ENCODE measurements at regions not wholly inside any gene's neighbourhood (a gene's known extent, or its start where the extent isn't known, plus 50 kb on each side); places are given as distances from the start of the nearest gene placed in this dataset.
"Not testable (repeated sequence)": the region's sequence is repeated elsewhere in the genome, so short reads cannot be mapped to it uniquely, and the experiment has no call there.

DNA sequence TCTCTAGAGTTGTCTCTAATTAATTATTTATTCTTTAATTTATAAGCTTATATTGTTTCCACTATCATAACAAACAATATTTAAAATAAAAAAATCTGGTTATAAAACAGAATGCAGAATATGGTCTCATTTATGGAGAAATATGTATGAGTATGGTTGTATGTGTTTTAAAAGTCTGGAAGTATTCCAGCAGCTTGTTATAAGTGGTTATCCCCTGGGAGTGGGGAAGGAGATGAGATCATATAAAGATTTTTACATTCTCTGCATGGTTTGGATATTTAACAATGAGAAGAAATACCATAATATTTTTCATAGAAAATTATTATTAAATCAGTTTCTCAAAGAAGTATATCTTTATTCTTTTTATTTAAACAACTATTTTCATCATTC lies 135.4 kb upstream of the MB21D2 start:
- no peaks in the 10 kb centered on the region for H3K4me1 ChIP-seq (ENCODE audit: control insufficient read depth, low read depth, low read length)
- H2AK5ac ChIP-seq (ENCODE audit: low read length): no peak overlapping the region
- no peak overlapping the region for H3K23ac ChIP-seq (ENCODE audit: low read length)
- H3K27ac ChIP-seq (ENCODE audit: low read depth, low read length): no peak overlapping the region
- H2BK15ac ChIP-seq (replicated peaks; ENCODE audit: low read depth): no peak overlapping the region
- H3K9ac ChIP-seq (ENCODE audit: low read length): no peak overlapping the region
- no peaks in the 10 kb centered on the region for H3K27me3 ChIP-seq (ENCODE audit: insufficient read depth, low read length, poor library complexity)
- H3K79me1 ChIP-seq (ENCODE audit: low read length): no peaks in the 10 kb centered on the region
- H2BK5ac ChIP-seq (ENCODE audit: low read length): no peak overlapping the region
- no peak overlapping the region for H2BK120ac ChIP-seq (ENCODE audit: low read depth, low read length)
- H4K5ac ChIP-seq (ENCODE audit: low read length): no peak overlapping the region
- H3K4ac ChIP-seq (ENCODE audit: low read depth, low read length): no peak overlapping the region
- no peak overlapping the region for H3K4me3 ChIP-seq (ENCODE audit: low read length)
- H4K8ac ChIP-seq (ENCODE audit: low read depth, low read length): no peak overlapping the region
- H3K79me2 ChIP-seq (ENCODE audit: control insufficient read depth, insufficient read depth, low read length): no peaks in the 10 kb centered on the region
- no peaks in the 10 kb centered on the region for H3K36me3 ChIP-seq (ENCODE audit: control insufficient read depth, insufficient read depth, low read length)
- DNase-seq: no peak
- no peak overlapping the region for H3K56ac ChIP-seq (ENCODE audit: low read length)
- H3K4me2 ChIP-seq (ENCODE audit: low read length): no peak overlapping the region
- H3K18ac ChIP-seq (ENCODE audit: low read length): no peak overlapping the region

DNA sequence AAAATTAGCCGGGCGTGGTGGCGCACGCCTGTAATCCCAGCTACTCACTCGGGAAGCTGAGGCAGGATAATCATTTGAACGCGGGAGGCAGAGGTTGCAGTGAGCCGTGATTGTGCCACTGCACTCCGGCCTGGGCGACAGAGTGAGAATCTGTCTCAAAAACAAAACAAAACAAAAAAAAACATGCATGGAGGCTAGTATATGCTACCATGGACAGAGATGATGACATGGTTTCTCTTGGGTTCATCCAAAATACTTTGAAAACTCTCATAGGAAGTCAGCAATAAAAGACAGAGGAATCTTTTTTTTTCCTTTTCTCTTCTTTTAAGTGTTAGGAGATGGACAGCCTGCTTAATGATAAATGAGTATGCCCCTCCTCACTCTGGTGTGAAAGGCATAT lies 137.7 kb upstream of the MB21D2 start:
- Histone ChIP-seq H3K4ac (ENCODE audit: low read depth, low read length) (no peak overlapping the region), H3K79me1 (ENCODE audit: low read length) (no peaks in the 10 kb centered on the region), H3K79me2 (ENCODE audit: control insufficient read depth, insufficient read depth, low read length) (no peaks in the 10 kb centered on the region), H3K56ac (ENCODE audit: low read length) (no peak overlapping the region), H2BK120ac (ENCODE audit: low read depth, low read length) (no peak overlapping the region), H3K9ac (ENCODE audit: low read length) (no peak overlapping the region), H3K36me3 (ENCODE audit: control insufficient read depth, insufficient read depth, low read length) (no peaks in the 10 kb centered on the region), H2AK5ac (ENCODE audit: low read length) (no peak overlapping the region), H3K27ac (ENCODE audit: low read depth, low read length) (no peak overlapping the region), H3K27me3 (ENCODE audit: insufficient read depth, low read length, poor library complexity) (no peaks in the 10 kb centered on the region), H3K23ac (ENCODE audit: low read length) (no peak overlapping the region), H3K4me3 (ENCODE audit: low read length) (no peak overlapping the region), H4K8ac (ENCODE audit: low read depth, low read length) (no peak overlapping the region), H3K18ac (ENCODE audit: low read length) (no peak overlapping the region), H4K5ac (ENCODE audit: low read length) (no peak overlapping the region), H3K4me2 (ENCODE audit: low read length) (no peak overlapping the region), H2BK15ac (replicated peaks; ENCODE audit: low read depth) (no peak overlapping the region), H2BK5ac (ENCODE audit: low read length) (no peak overlapping the region), H3K4me1 (ENCODE audit: control insufficient read depth, low read depth, low read length) (no peaks in the 10 kb centered on the region)
- WGBS (ENCODE audit: extremely low coverage, insufficient coverage, low lambda C conversion rate): no CpG with 5 or more reads among the region's 10 CpGs
- DNase-seq: no peak

DNA sequence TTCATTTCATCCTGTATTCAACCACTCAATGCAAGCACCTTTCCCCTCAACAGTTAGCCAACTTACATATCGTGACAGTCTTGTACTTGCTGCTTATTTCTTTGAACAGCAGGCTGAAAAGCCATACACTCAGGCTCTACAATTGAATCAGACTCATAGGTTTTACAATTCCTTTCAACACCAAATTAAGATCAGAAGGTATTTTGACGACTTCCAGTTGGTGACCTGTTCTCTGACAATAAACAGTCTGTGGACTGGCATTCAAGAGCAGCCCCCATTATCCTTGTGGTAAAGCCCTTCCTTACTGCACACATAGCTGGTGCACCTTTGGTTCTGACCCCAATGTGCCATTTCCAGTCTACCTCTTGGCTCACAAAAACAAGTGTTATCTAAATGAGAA lies 140.0 kb upstream of the MB21D2 start:
- H3K18ac ChIP-seq (ENCODE audit: low read length): no peak overlapping the region
- no peak overlapping the region for H3K4ac ChIP-seq (ENCODE audit: low read depth, low read length)
- H3K4me2 ChIP-seq (ENCODE audit: low read length): no peak overlapping the region
- H3K27me3 ChIP-seq (ENCODE audit: insufficient read depth, low read length, poor library complexity): no peaks in the 10 kb centered on the region
- no peak overlapping the region for H2BK5ac ChIP-seq (ENCODE audit: low read length)
- H4K5ac ChIP-seq (ENCODE audit: low read length): no peak overlapping the region
- no peaks in the 10 kb centered on the region for H3K4me1 ChIP-seq (ENCODE audit: control insufficient read depth, low read depth, low read length)
- no peaks in the 10 kb centered on the region for H3K79me1 ChIP-seq (ENCODE audit: low read length)
- H3K4me3 ChIP-seq (ENCODE audit: low read length): no peak overlapping the region
- H3K9ac ChIP-seq (ENCODE audit: low read length): no peak overlapping the region
- H4K8ac ChIP-seq (ENCODE audit: low read depth, low read length): no peak overlapping the region
- no peaks in the 10 kb centered on the region for H3K79me2 ChIP-seq (ENCODE audit: control insufficient read depth, insufficient read depth, low read length)
- H3K56ac ChIP-seq (ENCODE audit: low read length): no peak overlapping the region
- H2BK15ac ChIP-seq (replicated peaks; ENCODE audit: low read depth): no peak overlapping the region
- H2AK5ac ChIP-seq (ENCODE audit: low read length): no peak overlapping the region
- no peaks in the 10 kb centered on the region for H3K36me3 ChIP-seq (ENCODE audit: control insufficient read depth, insufficient read depth, low read length)
- no peak overlapping the region for H3K23ac ChIP-seq (ENCODE audit: low read length)
- no peak overlapping the region for H2BK120ac ChIP-seq (ENCODE audit: low read depth, low read length)
- H3K27ac ChIP-seq (ENCODE audit: low read depth, low read length): no peak overlapping the region
- no peak for DNase-seq
- WGBS (ENCODE audit: extremely low coverage, insufficient coverage, low lambda C conversion rate): no CpG with 5 or more reads among the region's 2 CpGs

DNA sequence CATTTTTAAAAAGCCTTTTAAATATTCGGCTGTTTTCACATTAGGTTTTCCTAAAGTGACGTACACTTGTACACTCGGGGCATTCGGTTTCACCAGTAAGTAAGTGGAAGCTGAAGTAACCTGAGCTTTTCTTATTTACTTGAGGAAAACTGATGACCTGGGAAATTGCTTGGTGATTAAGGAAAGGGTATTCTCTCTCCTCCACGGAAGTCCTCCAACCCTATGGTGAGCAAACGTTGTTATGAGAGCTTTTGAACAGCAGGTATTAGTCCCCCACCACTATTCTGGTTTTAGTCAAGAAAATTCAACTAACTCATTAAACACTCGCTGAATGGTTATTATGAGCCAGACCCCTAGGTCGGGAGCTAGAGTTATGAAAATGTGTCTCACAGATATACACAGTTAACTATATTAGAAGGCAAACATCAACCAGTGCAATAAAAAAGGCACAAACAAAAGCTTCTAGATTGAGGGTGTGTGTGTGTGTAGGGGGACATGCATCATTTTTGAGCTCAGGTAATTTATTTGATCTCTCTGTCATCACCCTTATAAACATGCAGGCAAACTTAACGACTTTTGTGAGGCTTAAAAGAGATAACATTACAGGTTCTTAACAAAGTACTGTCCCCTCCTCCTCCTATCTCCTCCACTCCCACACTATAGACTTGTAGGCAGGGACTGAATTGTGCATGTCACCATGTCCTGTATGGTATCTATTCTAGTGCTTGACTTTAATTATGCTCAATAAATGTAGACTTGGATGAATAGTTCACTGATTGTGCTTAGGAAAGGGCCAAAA lies 143.3 kb upstream of the MB21D2 start:
- H3K79me1 ChIP-seq (ENCODE audit: low read length): no peaks in the 10 kb centered on the region
- no peak overlapping the region for H2BK5ac ChIP-seq (ENCODE audit: low read length)
- H2BK15ac ChIP-seq (replicated peaks; ENCODE audit: low read depth): no peak overlapping the region
- no peak overlapping the region for H2AK5ac ChIP-seq (ENCODE audit: low read length)
- no peak overlapping the region for H4K8ac ChIP-seq (ENCODE audit: low read depth, low read length)
- H3K18ac ChIP-seq (ENCODE audit: low read length): no peak overlapping the region
- H3K27ac ChIP-seq (ENCODE audit: low read depth, low read length): no peak overlapping the region
- no peak overlapping the region for H3K4me3 ChIP-seq (ENCODE audit: low read length)
- no peak for DNase-seq
- no peak overlapping the region for H3K9ac ChIP-seq (ENCODE audit: low read length)
- no peaks in the 10 kb centered on the region for H3K4me1 ChIP-seq (ENCODE audit: control insufficient read depth, low read depth, low read length)
- no peak overlapping the region for H3K4me2 ChIP-seq (ENCODE audit: low read length)
- H2BK120ac ChIP-seq (ENCODE audit: low read depth, low read length): no peak overlapping the region
- no peak overlapping the region for H3K23ac ChIP-seq (ENCODE audit: low read length)
- H4K5ac ChIP-seq (ENCODE audit: low read length): no peak overlapping the region
- no peaks in the 10 kb centered on the region for H3K36me3 ChIP-seq (ENCODE audit: control insufficient read depth, insufficient read depth, low read length)
- H3K27me3 ChIP-seq (ENCODE audit: insufficient read depth, low read length, poor library complexity): no peaks in the 10 kb centered on the region
- no CpG with 5 or more reads among the region's 9 CpGs for WGBS (ENCODE audit: extremely low coverage, insufficient coverage, low lambda C conversion rate)
- no peaks in the 10 kb centered on the region for H3K79me2 ChIP-seq (ENCODE audit: control insufficient read depth, insufficient read depth, low read length)
- H3K56ac ChIP-seq (ENCODE audit: low read length): no peak overlapping the region
- H3K4ac ChIP-seq (ENCODE audit: low read depth, low read length): no peak overlapping the region

DNA sequence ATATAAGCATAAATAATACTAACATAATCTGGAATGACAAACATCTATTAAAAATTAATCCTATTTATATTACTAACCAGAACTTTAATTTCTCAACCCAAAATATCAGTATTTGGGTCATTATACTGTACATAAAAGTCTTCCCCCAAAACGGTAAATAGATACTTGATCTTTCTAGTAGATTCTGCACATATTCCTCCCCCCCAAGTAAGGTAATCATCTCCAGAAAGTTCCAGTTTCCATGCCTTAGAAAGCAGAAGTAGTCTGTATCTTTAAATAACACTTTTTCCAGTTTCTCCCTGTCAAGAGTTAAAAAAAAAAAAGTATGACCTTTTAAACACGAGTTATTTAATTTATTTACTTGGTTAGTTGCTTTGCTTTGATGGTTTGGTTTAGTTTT lies 150.7 kb upstream of the MB21D2 start:
- H3K4me3 ChIP-seq (ENCODE audit: low read length): no peak overlapping the region
- no peak overlapping the region for H2BK120ac ChIP-seq (ENCODE audit: low read depth, low read length)
- H3K4me1 ChIP-seq (ENCODE audit: control insufficient read depth, low read depth, low read length): no peaks in the 10 kb centered on the region
- H3K27ac ChIP-seq (ENCODE audit: low read depth, low read length): no peak overlapping the region
- no peak overlapping the region for H3K23ac ChIP-seq (ENCODE audit: low read length)
- no CpG with 5 or more reads among the region's 2 CpGs for WGBS (ENCODE audit: extremely low coverage, insufficient coverage, low lambda C conversion rate)
- H3K4ac ChIP-seq (ENCODE audit: low read depth, low read length): no peak overlapping the region
- H3K18ac ChIP-seq (ENCODE audit: low read length): no peak overlapping the region
- H3K36me3 ChIP-seq (ENCODE audit: control insufficient read depth, insufficient read depth, low read length): no peaks in the 10 kb centered on the region
- H2BK5ac ChIP-seq (ENCODE audit: low read length): no peak overlapping the region
- H3K4me2 ChIP-seq (ENCODE audit: low read length): no peak overlapping the region
- no peaks in the 10 kb centered on the region for H3K79me2 ChIP-seq (ENCODE audit: control insufficient read depth, insufficient read depth, low read length)
- no peak overlapping the region for H4K8ac ChIP-seq (ENCODE audit: low read depth, low read length)
- H3K27me3 ChIP-seq (ENCODE audit: insufficient read depth, low read length, poor library complexity): no peaks in the 10 kb centered on the region
- no peaks in the 10 kb centered on the region for H3K79me1 ChIP-seq (ENCODE audit: low read length)
- DNase-seq: no peak
- H3K9ac ChIP-seq (ENCODE audit: low read length): no peak overlapping the region
- no peak overlapping the region for H2AK5ac ChIP-seq (ENCODE audit: low read length)
- no peak overlapping the region for H3K56ac ChIP-seq (ENCODE audit: low read length)
- no peak overlapping the region for H4K5ac ChIP-seq (ENCODE audit: low read length)
- H2BK15ac ChIP-seq (replicated peaks; ENCODE audit: low read depth): no peak overlapping the region

DNA sequence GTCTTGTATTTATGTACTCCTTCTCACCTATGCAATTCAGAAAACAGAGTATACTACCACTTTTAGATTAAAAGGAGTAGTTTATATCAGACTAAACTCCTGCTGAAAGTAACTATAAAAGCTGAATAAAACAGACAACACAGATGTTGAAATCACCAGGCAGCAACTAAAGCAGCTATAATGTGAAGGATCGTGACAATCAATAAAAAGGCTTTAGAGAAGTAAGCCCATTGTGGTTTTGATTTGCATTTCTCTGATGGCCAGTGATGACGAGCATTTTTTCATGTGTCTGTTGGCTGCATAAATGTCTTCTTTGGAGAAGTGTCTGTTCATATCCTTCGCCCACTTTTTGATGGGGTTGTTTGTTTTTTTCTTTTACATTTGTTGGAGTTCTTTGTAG lies 152.1 kb upstream of the MB21D2 start:
- H3K23ac ChIP-seq (ENCODE audit: low read length); H3K79me2 ChIP-seq (ENCODE audit: control insufficient read depth, insufficient read depth, low read length); H2BK120ac ChIP-seq (ENCODE audit: low read depth, low read length); H3K9ac ChIP-seq (ENCODE audit: low read length); H2AK5ac ChIP-seq (ENCODE audit: low read length); DNase-seq; H3K56ac ChIP-seq (ENCODE audit: low read length); H3K4me2 ChIP-seq (ENCODE audit: low read length); H4K5ac ChIP-seq (ENCODE audit: low read length); H3K36me3 ChIP-seq (ENCODE audit: control insufficient read depth, insufficient read depth, low read length); H4K8ac ChIP-seq (ENCODE audit: low read depth, low read length); H3K4me1 ChIP-seq (ENCODE audit: control insufficient read depth, low read depth, low read length); H3K27me3 ChIP-seq (ENCODE audit: insufficient read depth, low read length, poor library complexity); H3K4ac ChIP-seq (ENCODE audit: low read depth, low read length); H3K4me3 ChIP-seq (ENCODE audit: low read length); H3K79me1 ChIP-seq (ENCODE audit: low read length); H2BK15ac ChIP-seq (replicated peaks; ENCODE audit: low read depth); H2BK5ac ChIP-seq (ENCODE audit: low read length); H3K18ac ChIP-seq (ENCODE audit: low read length); H3K27ac ChIP-seq (ENCODE audit: low read depth, low read length): not testable (repeated sequence)
- no CpG with 5 or more reads among the region's 3 CpGs for WGBS (ENCODE audit: extremely low coverage, insufficient coverage, low lambda C conversion rate)

All from mesendoderm (in vitro differentiated cells).